ENCODE measurements at regions not wholly inside any gene's neighbourhood (a gene's known extent, or its start where the extent isn't known, plus 50 kb on each side); places are given as distances from the start of the nearest gene placed in this dataset.
"Not testable (repeated sequence)": the region's sequence is repeated elsewhere in the genome, so short reads cannot be mapped to it uniquely, and the experiment has no call there.

DNA sequence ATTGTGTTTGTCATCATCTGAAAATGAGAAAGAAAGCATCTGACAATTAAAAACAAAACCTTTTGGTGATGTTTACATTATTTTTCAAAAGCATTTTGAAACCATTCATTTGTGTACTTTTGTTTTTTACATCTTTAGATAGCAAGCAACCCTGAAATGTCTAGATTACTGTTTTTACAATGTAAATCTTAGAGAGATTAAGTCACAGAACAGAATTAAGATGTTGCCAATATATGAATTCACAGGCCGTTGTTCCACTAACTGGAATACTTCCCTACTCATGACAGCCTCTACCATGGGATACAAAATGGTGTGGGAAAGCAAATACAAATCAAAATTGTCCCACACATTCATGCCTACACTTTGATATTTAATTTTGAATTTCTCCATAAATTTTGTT, 480.0 kb upstream of the ZEB2 start:
- DNase-seq (ENCODE audit: low read depth in 2 of 3, low spot score in 1 of 3) = no peak

DNA sequence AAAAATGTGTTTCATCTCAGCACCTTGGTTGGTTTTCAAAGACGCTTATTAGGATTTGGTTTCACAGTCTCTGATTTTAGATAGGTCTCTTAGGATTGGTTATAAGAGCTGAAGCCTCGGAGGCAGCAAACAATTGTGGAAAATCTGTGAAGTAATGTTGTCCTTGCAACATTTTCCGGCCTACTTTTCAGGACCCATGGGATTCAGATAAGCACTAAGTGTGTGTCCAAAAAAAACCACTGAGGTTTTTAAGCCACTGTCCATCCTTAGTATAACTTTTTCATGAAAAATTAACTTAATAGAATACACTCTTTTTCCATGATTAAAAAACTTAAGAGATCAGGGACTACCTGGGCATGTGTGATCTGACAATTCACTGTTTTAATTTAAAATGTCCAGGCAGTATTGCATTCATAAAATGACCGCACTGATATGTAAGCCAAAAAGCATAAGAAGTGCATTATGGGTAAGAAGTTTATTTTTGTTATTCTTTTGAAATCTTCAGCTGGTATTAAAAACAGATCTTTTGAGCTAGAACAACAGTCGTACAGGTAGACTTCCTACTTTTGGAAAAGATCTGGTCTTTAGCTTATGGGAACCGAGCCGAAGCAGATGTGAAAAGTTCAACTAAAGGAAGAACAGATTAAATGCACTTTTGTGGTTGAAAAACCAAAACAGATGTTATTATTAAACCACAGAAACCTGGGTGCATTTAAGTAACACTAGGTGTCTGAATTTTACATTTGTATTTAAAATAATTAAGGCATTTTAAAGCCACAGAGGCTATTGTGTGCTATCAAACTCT, 479.4 kb upstream of the ZEB2 start:
- no peak for DNase-seq (ENCODE audit: low read depth in 2 of 3, low spot score in 1 of 3)

DNA sequence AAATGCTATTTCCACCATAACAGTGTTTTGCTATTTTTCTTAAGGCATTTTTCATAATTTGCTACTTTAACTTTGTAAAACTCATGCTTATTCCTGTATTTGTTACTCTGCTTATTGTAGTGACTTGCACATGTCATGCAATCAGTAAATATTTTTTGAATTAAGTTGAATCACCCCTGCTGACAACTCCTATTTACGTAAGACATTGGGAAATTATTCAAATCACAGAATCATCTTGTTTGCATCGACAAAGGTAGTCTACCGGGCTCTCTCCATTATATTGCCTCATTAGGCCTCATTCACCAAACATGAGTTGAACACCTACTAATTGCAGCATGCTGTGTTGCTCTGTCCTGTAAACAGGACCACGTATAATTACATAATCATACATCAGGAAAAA, 478.5 kb upstream of the ZEB2 start:
- no peak for DNase-seq (ENCODE audit: low read depth in 2 of 3, low spot score in 1 of 3)

DNA sequence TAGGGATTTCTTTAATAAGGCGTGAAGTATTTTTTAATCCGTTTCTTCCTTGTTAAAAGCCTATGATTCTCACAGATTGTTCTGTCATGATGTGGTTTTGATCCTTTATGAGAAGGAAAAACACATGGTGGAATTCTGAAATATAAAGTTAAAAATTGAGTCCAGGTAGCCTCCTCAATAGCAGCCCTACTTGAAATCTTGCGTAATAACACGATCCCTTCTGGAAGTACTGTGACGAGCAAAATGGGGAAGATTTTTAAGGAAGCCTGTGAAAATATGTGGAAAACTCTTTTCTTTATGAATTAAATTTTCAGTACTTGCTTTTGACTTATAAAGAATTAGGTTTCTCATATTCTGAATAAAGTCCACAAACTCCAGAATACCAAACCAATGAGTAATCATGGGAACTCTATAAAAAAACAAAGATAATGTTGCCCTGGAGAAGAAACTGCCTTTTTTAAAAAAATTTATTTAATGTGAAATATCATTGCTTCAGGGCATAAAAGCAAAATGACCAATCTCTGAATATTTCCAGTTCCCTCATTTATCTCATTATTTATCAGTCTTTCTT, 476.4 kb upstream of the ZEB2 start:
- no peak for DNase-seq (ENCODE audit: low read depth in 2 of 3, low spot score in 1 of 3)

DNA sequence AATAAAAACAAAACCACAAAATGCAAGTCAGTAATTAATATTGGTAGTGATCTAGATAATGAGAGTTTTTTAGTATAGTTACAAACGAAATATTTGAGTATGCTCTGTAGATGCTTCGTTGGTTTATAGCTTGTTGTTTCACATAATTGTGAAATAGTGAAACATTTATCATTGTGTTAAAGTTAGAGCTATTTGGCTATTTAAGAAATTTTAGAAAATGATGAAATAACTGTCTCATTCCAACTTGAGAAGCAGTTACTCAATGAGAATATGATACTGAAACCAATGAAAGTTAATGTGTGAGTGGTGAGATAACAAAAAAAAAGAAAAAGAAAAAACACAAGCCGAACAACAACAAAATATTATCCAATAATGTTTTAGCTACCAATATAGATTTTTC, 475.6 kb upstream of the ZEB2 start:
- no peak for DNase-seq (ENCODE audit: low read depth in 2 of 3, low spot score in 1 of 3)

DNA sequence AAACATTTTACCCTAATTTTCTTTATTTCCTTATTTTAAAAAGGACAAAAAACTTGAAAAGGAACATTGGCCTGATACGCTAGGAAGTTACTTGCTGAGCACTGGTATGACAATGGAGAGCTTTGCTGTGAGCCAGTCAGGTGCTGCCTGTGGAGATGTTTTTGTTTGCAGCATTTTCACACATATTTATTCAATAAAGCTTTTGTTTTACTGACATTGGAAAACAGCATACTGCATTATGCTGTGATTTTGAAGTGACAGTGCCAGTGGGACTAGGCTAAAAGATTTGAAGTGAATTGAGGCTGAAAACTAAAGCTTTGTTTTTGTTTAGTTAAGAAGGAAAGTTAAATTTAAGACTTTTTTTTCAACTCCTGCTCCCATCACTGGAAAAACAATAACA, 470.7 kb upstream of the ZEB2 start:
- no peak for DNase-seq (ENCODE audit: low read depth in 2 of 3, low spot score in 1 of 3)

DNA sequence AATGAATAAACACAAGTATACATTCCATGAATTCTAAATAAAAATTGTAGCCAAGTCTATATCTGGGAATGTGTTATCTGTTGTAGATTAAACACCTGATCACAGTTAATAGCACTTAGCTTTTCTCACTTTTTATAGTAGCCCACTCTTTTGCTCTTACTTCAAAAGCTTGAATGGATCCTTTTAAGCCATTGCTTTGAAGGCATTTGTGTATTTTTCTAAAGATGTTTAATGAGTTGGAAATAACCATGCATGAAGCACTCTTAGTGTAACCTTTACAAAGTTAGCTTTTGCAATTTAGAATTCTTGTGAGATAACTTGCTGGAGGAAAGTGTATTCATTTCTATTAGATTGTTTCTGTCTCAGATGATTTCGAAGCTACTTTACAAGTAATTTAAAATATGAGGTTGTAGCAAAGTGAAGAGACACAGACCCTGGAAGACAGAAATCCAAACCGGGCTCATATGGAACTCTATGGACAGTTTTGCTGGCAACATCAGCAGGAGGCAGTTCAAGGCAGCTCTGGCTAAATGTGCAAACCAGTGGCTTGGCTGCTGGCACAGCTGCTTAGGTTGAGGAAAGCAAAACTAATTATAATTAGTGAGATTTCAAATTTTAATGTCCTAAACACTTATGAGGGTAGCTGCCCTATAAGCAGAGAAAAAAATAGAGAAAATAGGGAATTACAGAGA, 469.8 kb upstream of the ZEB2 start:
- no peak for DNase-seq (ENCODE audit: low read depth in 2 of 3, low spot score in 1 of 3)

DNA sequence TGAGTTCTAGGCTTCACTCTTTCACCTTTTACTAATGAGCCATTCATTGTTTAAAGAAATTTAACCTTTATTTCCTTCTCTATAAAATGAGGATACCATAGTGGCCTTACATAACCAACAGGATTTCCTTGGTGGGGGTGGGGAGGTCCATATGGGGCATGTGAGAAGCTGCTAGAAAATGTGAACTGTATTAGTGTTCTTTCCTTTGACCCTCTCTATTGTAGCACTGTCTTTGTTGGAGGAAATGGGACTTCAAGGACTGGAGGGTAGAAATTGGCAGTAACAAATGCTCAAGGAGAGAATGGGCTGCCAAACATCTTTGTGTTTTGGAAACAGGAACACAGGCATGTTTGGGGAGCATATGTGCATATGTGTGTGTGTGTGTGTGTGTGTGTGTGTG, 468.7 kb upstream of the ZEB2 start:
- DNase-seq (ENCODE audit: low read depth in 2 of 3, low spot score in 1 of 3) = no peak

DNA sequence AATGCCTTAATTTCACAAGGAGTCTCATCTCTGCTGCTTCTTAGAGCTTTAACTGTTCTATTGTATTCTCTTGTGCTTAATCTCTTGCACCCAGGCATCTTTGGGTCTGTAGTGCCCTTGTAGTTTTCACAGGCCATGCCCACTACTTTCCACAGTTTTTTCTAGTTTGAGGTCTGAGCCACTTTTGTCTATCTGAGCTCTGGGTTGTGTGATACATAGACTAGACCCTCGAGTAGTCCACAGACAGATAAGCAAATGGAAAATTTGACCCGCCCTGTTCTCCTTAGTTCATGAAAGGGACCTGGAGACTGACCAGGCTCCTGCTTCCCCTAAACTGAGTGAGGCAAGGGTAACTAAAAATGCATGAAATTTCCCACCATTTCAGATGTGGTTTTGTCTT, 466.8 kb upstream of the ZEB2 start:
- no peak for DNase-seq (ENCODE audit: low read depth in 2 of 3, low spot score in 1 of 3)

DNA sequence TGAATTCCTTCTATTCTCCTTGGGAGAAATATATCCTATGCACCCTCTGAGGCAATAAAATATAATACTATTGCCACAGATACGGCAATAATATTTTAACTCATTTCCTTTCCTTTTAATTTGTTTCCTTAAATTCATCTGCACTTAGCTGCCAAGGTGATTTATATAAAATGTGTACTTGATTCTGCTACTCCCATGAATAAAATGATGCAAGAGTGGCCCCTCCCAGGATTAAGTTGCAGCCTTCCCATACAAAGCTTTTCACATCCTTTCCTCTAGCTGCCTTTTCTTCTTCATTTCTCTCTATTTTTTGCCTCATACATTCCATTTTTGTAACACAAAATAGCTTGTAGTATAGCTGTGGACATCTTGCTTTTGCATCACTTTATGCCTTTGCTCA, 464.1 kb upstream of the ZEB2 start:
- no peak for DNase-seq (ENCODE audit: low read depth in 2 of 3, low spot score in 1 of 3)

DNA sequence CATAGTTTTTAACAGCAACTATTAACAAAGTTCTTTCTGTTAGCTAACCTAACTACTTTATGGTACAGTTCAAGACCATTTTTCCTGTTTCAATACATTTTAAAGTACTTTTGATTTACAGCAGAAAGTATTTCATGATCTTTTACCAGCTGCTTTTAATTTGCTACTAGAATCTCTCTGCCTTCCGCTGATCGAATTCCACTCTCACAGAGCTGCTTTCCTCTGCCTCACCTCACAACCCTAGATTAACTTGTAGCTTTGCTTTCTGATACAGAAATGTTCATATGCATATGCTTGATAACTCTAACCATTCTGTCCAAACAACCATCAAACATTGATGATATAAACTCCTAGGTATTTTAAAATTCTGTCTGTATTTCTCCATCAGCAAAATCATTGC, 463.2 kb upstream of the ZEB2 start:
- DNase-seq (ENCODE audit: low read depth in 2 of 3, low spot score in 1 of 3) = no peak

DNA sequence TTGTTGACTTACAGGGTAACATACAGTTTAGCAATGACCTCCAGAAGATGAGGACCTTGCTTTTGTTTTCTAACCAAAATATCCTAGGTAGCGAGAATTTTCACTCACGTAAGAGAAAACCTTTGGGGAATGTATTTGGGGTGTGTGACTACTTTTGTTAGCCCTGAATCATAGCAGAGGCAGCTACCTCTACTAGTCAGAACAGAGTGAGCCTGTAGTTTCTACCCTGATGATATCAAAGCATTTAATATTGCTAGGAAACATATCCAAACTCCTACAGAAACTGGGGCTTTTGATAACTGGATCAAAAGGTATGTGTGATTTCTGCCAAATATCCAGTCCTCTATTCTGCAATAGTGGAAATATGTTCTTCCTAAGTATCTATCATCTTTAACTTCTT, 462.6 kb upstream of the ZEB2 start:
- DNase-seq (ENCODE audit: low read depth in 2 of 3, low spot score in 1 of 3) = no peak

DNA sequence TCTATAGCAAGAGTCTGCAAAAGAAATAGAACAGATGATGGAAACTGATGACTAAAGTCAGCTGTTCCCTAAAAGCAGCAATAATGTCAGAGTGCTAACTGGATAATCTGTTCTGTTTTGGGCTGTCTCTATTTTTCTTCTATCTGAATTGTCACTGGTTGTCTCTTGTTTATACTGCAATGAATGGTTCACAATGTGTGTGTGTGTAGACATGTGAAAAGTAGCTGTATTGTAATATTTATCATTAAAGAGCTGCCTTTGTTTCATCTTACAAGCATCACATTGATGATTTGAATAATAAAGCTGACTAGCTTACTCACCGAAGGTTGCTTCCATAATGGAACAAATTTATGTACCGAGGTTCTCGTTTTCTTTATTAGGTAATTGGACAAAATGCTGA, 456.0 kb upstream of the ZEB2 start:
- DNase-seq (ENCODE audit: low read depth in 2 of 3, low spot score in 1 of 3) = no peak

DNA sequence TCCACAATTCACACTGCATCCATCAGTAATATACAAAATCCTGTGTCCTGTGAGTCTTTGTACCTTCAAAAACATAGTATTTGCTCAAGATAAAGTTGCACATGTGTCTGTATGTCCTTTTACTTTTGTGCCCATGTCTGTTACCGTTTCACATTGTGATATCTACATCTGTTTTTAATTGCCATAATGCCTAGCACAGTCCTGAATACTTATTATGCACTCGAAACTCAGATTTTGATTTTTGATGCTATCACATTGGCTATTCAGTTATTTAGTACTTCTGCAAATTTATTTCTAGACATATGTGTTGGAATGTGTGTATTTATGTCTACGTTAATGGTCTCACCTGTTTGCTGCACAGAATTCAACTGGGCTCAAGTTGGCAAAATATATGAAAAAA, 452.8 kb upstream of the ZEB2 start:
- DNase-seq (ENCODE audit: low read depth in 2 of 3, low spot score in 1 of 3) = no peak

DNA sequence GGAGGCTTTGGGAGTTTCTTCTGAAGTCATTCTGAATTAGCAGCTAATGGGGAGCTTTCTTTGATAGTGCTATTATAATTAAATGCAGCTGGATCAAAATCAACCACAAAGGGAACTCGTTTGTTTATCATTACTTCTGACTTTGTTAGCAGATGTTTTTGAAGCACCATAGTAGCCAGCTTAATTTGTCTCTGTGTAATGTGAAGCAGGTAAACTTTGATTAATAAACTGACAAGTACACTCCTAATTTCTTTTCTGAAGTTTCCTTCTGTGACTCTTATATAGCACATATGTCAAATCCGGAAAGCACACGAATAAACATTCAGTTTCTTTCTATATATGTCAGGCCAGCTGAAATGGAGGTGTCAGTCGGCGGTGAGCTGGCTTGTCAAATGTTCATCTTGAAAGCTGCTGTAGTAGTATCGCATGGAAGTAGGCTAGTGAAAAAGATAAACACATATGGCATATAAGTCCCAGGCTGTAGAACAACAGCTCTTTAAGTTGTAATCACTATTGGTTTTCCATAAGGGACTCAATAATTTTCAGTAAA, 451.9 kb upstream of the ZEB2 start:
- DNase-seq (ENCODE audit: low read depth in 2 of 3, low spot score in 1 of 3) = no peak

DNA sequence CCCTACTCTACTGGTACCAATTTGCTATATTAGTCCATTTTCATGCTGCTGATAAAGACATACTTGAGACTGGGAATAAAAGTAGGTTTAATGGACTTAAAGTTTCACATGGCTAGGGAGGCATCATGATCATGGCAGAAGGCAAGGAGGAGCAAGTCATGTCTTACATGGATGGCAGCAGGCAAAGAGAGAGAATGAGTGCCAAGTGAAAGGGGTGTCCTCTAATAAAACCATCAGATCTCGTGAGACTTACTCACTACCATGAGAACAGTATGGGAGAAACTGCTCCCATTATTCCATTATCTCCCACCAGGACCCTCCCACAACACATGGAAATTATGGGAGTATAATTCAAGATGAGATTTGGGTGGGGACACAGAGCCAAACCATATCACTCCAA, 450.5 kb upstream of the ZEB2 start:
- DNase-seq (ENCODE audit: low read depth in 2 of 3, low spot score in 1 of 3) = not testable (repeated sequence)

DNA sequence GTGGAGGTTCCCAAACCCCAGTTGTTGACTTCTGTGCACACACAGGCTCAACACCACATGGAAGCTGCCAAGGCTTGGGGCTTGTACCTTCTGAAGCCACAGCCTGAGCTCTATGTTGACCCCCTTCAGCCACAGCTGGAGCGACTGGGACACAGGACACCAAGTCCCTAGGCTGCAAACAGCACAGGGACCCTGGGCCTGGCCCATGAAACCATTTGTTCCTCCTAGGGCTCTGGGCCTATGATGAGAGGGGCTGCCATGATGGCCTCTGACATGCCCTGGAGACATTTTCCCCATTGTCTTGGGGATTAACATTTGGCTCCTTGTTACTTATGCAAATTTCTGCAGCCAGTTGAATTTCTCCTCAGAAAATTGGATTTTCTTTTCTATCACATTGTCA, 449.6 kb upstream of the ZEB2 start:
- not testable (repeated sequence) for DNase-seq (ENCODE audit: low read depth in 2 of 3, low spot score in 1 of 3)

DNA sequence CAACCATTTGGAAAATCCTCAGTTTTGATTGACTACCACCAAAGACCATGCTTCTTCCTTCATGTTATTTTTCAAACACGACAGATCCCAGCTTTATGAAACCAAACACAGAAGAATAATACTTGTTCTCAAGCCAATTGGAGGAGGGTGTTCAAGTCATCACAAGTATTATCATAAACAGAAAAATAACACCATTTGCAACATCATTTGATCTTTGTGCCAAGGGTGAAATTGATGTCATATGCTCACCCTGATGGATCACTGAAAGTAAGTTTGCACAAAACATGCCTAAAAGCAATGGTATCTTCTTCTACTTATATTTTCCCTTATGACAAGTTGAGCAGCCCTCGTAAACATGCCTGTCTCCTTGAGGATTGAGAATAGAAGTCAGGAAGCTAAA, 448.0 kb upstream of the ZEB2 start:
- no peak for DNase-seq (ENCODE audit: low read depth in 2 of 3, low spot score in 1 of 3)

DNA sequence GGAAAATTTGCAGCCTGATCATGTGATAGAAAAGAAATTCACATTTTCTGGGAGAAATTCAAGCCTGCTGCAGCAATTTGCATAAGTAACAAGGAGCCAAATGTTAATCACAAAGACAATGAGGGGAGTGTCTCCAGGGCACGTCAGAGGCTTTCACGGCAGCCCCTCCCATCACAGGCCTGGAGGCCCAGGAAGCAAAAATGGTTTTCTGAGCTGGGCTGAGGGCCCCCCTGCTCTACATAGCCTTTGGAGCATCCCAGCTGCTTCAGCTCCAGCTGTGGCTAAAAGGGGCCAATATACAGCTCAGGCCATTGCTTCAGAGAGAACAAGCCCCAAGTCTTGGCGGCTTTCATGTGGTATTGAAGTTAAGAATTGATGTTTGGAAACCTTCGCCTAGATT, 445.3 kb upstream of the ZEB2 start:
- DNase-seq (ENCODE audit: low read depth in 2 of 3, low spot score in 1 of 3) = no peak

DNA sequence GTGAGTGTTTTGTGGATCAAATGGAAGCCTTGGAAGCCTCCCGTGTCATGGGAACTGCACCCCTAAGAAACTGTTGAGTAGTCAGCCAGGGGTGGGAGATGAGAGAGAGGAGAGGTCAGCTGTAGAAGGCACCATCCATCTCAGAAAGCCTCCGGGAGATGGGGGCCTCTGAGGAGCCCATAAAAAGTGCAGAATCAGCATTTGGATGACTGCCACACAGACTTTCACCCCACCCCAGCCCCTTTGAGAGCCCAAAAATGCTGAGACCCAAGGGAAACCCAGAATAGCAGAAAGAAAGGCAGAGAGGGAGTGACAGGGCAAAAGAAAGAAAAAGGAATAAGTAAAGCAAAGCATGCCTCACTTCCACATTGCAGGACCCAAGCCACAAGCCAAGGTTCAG, 443.1 kb upstream of the ZEB2 start:
- DNase-seq (ENCODE audit: low read depth in 2 of 3, low spot score in 1 of 3) = no peak

DNA sequence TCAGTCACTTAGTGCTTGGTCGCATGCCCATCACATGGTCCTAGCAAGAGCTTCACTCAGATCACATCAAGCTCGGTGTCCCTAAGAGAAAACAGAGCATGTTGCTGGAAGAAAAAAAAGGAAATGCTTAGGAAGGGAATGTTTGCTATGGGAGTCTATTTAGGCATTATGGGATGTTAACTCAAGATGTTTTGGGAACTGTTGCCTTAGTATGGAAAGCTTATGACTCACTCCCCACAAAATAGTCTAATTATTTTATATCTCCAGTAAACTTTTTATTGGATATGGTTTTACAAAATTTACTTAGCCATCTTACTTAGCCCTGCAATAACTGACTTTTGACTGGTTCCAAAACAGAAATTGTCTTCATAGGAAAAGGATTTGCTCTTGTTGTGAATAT, 439.5 kb upstream of the ZEB2 start:
- no peak for DNase-seq (ENCODE audit: low read depth in 2 of 3, low spot score in 1 of 3)

DNA sequence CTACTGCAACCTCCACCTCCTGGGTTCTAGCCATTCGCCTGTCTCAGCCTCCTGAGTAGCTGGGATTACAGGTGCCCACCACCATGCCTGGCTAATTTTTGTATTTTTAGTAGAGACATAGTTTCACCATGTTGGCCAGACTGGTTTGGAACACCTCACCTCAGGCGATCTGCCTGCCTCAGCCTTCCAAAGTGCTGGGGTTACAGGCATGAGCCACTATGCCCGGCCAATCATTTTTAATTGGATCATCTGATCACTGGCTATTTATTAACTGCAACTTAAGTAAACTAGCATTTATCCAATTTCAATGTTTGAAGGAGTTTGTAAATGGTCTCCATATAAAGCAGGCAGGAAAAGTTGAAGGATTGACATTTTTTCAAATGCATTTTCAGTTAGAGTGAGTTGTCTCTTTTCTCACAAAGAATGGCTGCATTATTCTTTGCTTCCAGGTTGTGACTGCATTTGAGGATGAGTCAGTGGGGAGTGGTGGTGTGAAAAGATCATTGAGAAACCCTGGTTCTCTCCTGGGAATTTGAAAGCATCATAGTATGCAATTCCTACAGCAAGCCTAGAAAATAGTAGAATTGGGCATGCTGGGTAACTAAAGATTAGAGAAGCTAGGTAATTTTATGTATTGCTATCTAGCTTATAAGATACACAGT, 431.1 kb upstream of the ZEB2 start:
- no peak for DNase-seq (ENCODE audit: low read depth in 2 of 3, low spot score in 1 of 3)

All from stimulated activated CD4-positive, alpha-beta T cell treated with anti-CD3 and anti-CD28 coated beads, Interleukin-12 subunit alpha, Interleukin-12 subunit beta, amount 100 ng/mL, for 48 hours (primary cell).